Right lobe of liver (tissue), 4 donors: ENCODE measurements at regions not wholly inside any gene's neighbourhood (a gene's known extent, or its start where the extent isn't known, plus 50 kb on each side); places are given as distances from the start of the nearest gene placed in this dataset.

Experiments used
- POLR2A ChIP-seq: fragments of 450-650 bp; IDR thresholded peaks from one replicate; pipeline ENCODE4 v1.6.1; 2017; ENCODE audit warnings: antibody characterized with exemption, mild to moderate bottlenecking
- TF ChIP-seq, protein P1 (sequence below), 4 donors: fragments of 200-600 bp in 3 of 4; fragments of 450-650 bp in 1 of 4; IDR thresholded peaks; one replicate each; pipeline versions ENCODE4 v1.5.1 to v1.8.0; 2016 to 2022; ENCODE audit warnings: antibody characterized with exemption in 4 of 4, mild to moderate bottlenecking in 2 of 4
- donor health status: DM: no; HTN: no; CAD: no.
- donor health status: DM: no; HTN: no; CAD: no.
- donor health status: DM: no; HTN: yes; CAD: no.

- no peak for TF ChIP-seq POLR2A
- TF ChIP-seq, protein P1, sequence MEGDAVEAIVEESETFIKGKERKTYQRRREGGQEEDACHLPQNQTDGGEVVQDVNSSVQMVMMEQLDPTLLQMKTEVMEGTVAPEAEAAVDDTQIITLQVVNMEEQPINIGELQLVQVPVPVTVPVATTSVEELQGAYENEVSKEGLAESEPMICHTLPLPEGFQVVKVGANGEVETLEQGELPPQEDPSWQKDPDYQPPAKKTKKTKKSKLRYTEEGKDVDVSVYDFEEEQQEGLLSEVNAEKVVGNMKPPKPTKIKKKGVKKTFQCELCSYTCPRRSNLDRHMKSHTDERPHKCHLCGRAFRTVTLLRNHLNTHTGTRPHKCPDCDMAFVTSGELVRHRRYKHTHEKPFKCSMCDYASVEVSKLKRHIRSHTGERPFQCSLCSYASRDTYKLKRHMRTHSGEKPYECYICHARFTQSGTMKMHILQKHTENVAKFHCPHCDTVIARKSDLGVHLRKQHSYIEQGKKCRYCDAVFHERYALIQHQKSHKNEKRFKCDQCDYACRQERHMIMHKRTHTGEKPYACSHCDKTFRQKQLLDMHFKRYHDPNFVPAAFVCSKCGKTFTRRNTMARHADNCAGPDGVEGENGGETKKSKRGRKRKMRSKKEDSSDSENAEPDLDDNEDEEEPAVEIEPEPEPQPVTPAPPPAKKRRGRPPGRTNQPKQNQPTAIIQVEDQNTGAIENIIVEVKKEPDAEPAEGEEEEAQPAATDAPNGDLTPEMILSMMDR (IDR thresholded peaks at IDR 0.05), result no peak
These were observed 281.6 kb upstream of the E2F7 start for GRCh38 chr12:77347017-77347416.
